Cardiac muscle cell (in vitro differentiated cells and primary cell): ENCODE measurements at regions not wholly inside any gene's neighbourhood (a gene's known extent, or its start where the extent isn't known, plus 50 kb on each side); places are given as distances from the start of the nearest gene placed in this dataset.
"Not testable (repeated sequence)": the region's sequence is repeated elsewhere in the genome, so short reads cannot be mapped to it uniquely, and the experiment has no call there.

ENCODE experiments used
- DNase-seq, 2 donors: peaks; one replicate each; pipeline versions ENCODE4 v3.0.0 to v3.0.0-alpha.2; 2010 to 2017; ENCODE audit warnings: low read depth in 1 of 2, low spot score in 1 of 2
- H3K27ac ChIP-seq: fragments of 200-600 bp; sonication (generic); 2 replicates; pipeline ENCODE4 v1.5.1; 2016
- H3K27me3 ChIP-seq: fragments of 200-600 bp; sonication (generic); 2 replicates; pipeline ENCODE4 v1.6.0; 2016; ENCODE audit warnings: control low read depth
- H3K36me3 ChIP-seq: fragments of 200-600 bp; sonication (generic); 2 replicates; pipeline ENCODE4 v1.5.1; 2016; ENCODE audit warnings: control low read depth
- H3K4me1 ChIP-seq: fragments of 200-600 bp; sonication (generic); 2 replicates; pipeline ENCODE4 v1.8.1; 2017; ENCODE audit warnings: low read depth, mild to moderate bottlenecking, mixed run types
- H3K4me3 ChIP-seq: fragments of 200-600 bp; sonication (generic); 2 replicates; pipeline ENCODE4 v1.5.1; 2016; ENCODE audit warnings: mild to moderate bottlenecking
- H3K9me3 ChIP-seq: fragments of 200-600 bp; sonication (generic); 2 replicates; pipeline ENCODE4 v1.5.1; 2017; ENCODE audit warnings: low read depth, mild to moderate bottlenecking, control low read depth
- TF ChIP-seq, protein P1 (sequence below): IDR thresholded peaks from 2 replicates; pipeline ENCODE4 v1.5.1; 2012; ENCODE audit warnings: low read depth, mild to moderate bottlenecking, low read length

- Histone ChIP-seq H3K9me3 (no peaks in the 10 kb centered on the region), H3K4me3 (peak overlapping the region; percentile 8), H3K4me1 (no peaks in the 10 kb centered on the region), H3K27ac (no peak overlapping the region), H3K36me3 (no peaks in the 10 kb centered on the region), H3K27me3 (peaks cover 98% of the 10 kb centered on the region)
- no peak for DNase-seq
- TF ChIP-seq, protein P1, sequence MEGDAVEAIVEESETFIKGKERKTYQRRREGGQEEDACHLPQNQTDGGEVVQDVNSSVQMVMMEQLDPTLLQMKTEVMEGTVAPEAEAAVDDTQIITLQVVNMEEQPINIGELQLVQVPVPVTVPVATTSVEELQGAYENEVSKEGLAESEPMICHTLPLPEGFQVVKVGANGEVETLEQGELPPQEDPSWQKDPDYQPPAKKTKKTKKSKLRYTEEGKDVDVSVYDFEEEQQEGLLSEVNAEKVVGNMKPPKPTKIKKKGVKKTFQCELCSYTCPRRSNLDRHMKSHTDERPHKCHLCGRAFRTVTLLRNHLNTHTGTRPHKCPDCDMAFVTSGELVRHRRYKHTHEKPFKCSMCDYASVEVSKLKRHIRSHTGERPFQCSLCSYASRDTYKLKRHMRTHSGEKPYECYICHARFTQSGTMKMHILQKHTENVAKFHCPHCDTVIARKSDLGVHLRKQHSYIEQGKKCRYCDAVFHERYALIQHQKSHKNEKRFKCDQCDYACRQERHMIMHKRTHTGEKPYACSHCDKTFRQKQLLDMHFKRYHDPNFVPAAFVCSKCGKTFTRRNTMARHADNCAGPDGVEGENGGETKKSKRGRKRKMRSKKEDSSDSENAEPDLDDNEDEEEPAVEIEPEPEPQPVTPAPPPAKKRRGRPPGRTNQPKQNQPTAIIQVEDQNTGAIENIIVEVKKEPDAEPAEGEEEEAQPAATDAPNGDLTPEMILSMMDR: no peak
Observed at GRCh38 chr6:28824793-28825731, 98.7 kb downstream of the TRIM27 start.

- no peak for DNase-seq
- H3K36me3 ChIP-seq: no peaks in the 10 kb centered on the region
- TF ChIP-seq, protein P1: no peak
- H3K27me3 ChIP-seq: peaks cover 95% of the 10 kb centered on the region
- no peaks in the 10 kb centered on the region for H3K9me3 ChIP-seq
- H3K27ac ChIP-seq: no peak overlapping the region
- peak overlapping the region; percentile 8 for H3K4me3 ChIP-seq
- no peaks in the 10 kb centered on the region for H3K4me1 ChIP-seq
Observed at GRCh38 chr6:28825732-28826293, 98.0 kb downstream of the TRIM27 start.

GRCh38 chr6:28831683-28832082 lies 92.1 kb downstream of the TRIM27 start:
- H3K4me1 ChIP-seq, H3K27ac ChIP-seq, DNase-seq, H3K36me3 ChIP-seq, H3K9me3 ChIP-seq, H3K4me3 ChIP-seq: not testable (repeated sequence)
- peaks cover 55% of the 10 kb centered on the region for H3K27me3 ChIP-seq

- H3K4me3 ChIP-seq, DNase-seq, H3K36me3 ChIP-seq, H3K27ac ChIP-seq, H3K4me1 ChIP-seq, H3K9me3 ChIP-seq: not testable (repeated sequence)
- H3K27me3 ChIP-seq: peaks cover 31% of the 10 kb centered on the region
Observed at GRCh38 chr6:28836703-28837102, 87.1 kb downstream of the TRIM27 start.

DNA sequence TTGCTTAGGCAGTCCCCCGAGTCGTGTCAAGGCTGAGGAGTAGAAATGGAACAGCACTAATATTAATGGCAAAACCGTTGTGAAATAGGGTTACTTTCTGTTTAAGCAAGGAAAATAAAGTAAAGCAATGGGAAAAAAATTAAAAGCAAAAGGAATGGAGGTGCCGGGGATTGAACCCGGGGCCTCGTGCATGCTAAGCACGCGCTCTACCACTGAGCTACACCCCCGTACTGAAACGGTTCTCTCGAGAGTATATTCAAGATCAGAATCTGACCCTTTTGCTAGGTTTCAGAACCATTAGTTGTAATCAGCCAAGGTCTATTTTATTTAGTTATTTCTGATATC lies 85.5 kb downstream of the TRIM27 start:
- no peaks in the 10 kb centered on the region for H3K4me1 ChIP-seq
- peak overlapping the region; percentile 41 for H3K27ac ChIP-seq
- TF ChIP-seq, protein P1: no peak
- no peaks in the 10 kb centered on the region for H3K36me3 ChIP-seq
- DNase-seq: peak; percentile 71 to 75
- peaks cover 31% of the 10 kb centered on the region for H3K27me3 ChIP-seq
- peak overlapping the region; percentile 65 for H3K4me3 ChIP-seq
- H3K9me3 ChIP-seq: no peaks in the 10 kb centered on the region

DNA sequence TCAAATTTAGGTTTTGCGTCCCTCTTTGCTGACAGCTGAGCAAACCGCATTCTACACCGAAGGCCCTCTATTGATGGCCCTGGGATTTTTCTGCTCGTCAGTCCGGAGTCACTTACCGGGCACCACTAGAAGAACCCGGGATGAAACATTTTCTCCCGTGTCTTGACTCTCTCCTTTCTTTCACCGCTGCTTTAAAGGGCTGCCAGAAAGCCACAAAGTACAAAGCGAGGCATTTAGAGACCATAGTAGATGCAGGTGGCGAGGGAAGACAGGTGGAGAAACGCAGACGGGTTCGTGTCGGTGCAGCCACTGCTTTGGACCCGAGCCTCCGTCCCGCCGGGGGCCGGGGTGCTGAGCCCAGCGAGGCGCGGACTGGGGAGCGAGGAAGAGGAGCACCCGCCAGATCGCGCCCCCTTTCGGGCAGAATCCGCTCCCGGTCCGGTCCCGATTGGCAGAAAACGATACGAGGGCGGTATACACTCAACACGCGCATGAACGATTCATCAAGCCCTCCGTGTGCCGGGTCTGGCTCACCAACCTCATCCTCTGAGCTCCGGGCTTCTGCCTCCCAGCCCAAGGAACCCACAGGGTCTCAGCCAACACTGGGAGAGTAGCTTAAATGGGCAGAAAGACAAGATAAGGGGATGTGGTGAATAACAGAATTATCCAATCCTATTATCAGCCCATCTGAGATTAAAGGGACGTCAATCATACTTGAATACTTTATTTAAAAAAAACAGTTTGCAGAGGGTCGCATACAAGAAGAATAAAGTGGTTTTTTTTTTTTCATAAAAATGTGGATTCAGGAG lies 84.9 kb downstream of the TRIM27 start:
- Histone ChIP-seq H3K9me3 (no peaks in the 10 kb centered on the region), H3K36me3 (no peaks in the 10 kb centered on the region), H3K4me3 (peak overlapping the region; percentile 65), H3K27ac (peak overlapping the region; percentile 41), H3K27me3 (peaks cover 26% of the 10 kb centered on the region), H3K4me1 (no peaks in the 10 kb centered on the region)
- peak; percentile 86 to 92 for DNase-seq
- TF ChIP-seq, protein P1: peak; percentile 73
